ENCODE measurements at regions not wholly inside any gene's neighbourhood (a gene's known extent, or its start where the extent isn't known, plus 50 kb on each side); places are given as distances from the start of the nearest gene placed in this dataset.
"Not testable (repeated sequence)": the region's sequence is repeated elsewhere in the genome, so short reads cannot be mapped to it uniquely, and the experiment has no call there.

DNA sequence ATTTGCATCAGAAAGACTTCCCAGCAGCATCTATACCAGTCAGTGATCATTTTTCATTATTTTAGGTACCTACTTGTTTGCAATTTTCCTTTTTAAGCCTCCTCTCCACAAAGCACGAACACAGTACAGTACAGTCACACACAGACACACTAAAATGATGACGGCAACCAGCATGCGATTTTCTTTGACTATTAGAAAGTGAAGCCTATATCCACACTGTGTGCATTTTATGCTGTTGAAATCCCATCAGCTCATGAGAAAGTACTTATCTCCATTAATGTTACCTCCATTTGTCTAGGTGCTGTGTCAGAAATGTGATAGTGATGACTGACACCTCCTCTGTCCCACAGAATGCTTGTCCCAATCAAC, 294.7 kb upstream of the MEIS2 start:
- intact Hi-C loops (cut with DNase I) = no loop called here
- no peak for DNase-seq

DNA sequence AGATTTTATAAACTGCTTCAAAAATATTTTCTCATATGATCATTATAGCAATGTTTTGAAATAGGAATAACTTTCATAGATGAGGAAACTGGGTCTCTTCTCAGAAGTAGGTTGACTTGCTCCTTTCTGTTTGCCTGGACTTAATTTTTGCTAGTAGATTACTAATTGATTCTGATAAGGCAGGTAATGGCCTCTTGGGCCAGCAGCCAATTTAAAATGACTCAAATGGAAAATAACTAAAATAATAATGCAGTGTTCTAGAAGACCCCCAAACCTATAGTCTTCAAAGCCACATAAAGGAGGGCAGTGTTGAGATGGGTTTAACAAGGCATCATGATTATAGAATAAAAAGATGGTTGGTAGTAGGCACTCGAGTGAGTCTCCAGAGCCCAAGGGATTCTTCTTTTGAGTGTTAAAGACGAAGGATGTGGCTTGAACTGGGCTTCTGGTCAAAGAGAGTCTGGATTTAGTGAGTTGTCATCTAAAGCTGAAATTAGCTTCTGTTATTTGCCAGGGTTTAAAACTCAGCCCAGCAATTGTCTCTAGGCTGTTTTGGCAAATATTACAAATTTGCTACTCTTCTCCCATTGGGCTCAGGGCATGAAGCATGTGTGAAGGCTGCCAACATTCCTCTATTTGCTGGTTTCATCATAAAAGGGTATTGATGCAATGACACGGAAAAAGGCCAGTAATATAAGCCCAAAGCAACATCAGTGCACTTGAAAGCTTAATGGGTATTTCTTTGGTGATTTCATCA, 297.1 kb upstream of the MEIS2 start:
- intact Hi-C loops (cut with DNase I) = no loop called here
- DNase-seq = no peak

GRCh38 chr15:37416103-37416502, 315.8 kb upstream of the MEIS2 start:
- intact Hi-C loops (cut with DNase I) = no loop called here
- no peak for DNase-seq

DNA sequence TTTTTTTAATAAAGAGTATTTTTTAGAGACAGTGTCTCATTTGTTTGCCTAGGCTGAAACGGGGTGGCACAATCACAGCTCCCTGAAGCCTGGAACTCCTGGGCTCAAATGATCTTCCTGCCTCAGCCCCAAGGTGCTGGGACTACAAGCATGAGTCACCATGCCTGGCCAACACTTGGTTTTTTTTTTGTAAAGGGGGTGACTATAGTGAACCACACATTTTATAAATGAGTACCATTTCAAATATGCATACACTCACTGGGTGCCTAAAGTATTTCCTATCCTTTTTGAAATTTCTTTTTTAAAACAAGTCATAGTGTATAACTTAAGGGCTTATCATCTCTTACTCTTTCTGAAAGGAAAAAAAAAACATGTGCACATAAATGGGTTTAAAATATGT, 325.2 kb upstream of the MEIS2 start:
- intact Hi-C loops (cut with DNase I) = no loop called here
- no peak for DNase-seq

- DNase-seq = peak in 1 of 10 donors; percentile 27
- intact Hi-C loops (cut with DNase I) = not testable (repeated sequence)
Observed at GRCh38 chr15:37427393-37427792, 327.0 kb upstream of the MEIS2 start.

DNA sequence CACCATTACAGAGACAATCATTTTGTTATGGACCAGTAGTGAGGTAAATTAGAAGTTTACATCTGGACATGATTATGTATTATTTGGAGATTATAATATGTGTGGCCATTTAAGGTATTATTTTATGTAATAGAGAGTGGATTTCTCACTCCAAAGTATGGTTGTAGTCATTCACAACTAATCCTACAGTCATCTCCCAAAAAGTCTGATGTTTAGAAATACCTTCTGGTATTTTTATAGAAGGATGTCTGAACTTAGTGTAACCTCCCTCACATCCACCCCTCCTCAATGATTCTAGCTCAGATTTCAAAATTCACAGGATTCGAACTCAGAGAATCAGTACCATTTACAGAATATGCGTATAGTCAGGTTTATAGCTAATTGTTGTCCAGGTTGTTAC, 346.6 kb upstream of the MEIS2 start:
- intact Hi-C loops (cut with DNase I) = no loop called here
- no peak for DNase-seq

DNA sequence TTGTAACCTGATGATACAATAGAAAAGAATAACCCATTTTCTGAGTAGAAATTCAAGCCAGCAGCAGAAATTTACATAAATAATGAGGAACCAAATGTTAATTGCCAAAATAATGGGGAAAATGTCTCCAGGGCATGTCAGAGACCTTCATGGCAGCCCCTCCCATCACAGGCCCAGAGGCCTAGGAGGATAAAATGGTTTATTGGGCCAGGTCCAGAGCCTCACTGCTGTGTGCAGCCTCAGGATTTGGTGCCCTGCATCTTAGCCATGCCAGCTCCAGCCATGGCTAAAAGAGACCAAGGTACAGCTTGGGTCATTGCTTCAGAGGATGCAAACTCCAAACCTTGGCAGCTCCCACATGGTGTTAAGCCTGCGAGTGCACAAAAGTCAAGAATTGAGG, 352.1 kb upstream of the MEIS2 start:
- intact Hi-C loops (cut with DNase I) = no loop called here
- no peak for DNase-seq

GRCh38 chr15:37480482-37480881, 380.1 kb upstream of the MEIS2 start:
- intact Hi-C loops (cut with DNase I) = no loop called here

DNA sequence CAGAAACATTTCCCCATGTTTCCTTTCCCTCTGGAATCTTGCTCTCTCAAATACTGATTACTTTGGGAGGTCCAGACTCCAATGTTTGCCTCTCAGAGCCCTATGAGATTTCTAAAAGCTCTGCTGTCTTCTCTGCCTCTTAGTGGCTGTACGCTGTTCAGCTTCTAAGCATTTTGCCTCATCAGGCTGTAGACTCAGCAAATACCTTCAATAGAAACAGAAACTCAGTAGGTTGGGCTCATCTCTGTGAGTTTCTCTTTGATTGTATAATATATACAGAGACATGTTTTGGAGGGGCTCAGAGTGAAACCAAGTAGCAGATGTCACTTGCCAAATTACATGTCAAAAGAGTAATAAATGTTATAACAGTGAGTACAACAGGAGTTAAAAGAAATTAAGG, 380.8 kb upstream of the MEIS2 start:
- DNase-seq = no peak
- intact Hi-C loops (cut with DNase I) = no loop called here

More at GRCh38 chr15:37480482-37480881, 380.1 kb upstream of the MEIS2 start:
- DNase-seq = no peak

- intact Hi-C loops (cut with DNase I) = no loop called here
- peak in 1 of 10 donors; percentile 55 for DNase-seq
Observed at GRCh38 chr15:37483779-37484178, 383.4 kb upstream of the MEIS2 start.

DNA sequence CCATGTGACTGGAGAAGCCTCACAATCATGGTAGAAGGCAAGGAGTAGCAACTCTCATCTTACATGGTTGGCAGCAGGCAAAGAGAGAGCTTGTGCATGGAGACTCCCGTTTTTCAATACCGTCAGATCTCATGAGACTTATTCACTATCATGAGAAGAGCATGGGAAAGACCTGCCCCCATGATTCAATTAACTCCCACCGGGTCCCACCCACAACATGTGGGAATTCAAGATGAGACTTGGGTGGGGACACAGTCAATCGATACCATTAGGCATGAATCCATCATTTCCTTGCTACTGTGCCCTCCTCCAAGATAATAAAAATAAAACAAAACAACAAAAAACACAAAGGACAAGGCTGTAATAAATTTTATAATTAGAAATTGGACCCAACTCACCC, 384.7 kb upstream of the MEIS2 start:
- no peak for DNase-seq
- intact Hi-C loops (cut with DNase I) = no loop called here

- intact Hi-C loops (cut with DNase I) = no loop called here
- DNase-seq = peak in 4 of 10 donors; percentile 7 to 67 (median 47)
Observed at GRCh38 chr15:37490707-37491106, 390.4 kb upstream of the MEIS2 start.

GRCh38 chr15:37516621-37517020, 416.3 kb upstream of the MEIS2 start:
- intact Hi-C loops (cut with DNase I) = no loop called here
- DNase-seq = no peak

DNA sequence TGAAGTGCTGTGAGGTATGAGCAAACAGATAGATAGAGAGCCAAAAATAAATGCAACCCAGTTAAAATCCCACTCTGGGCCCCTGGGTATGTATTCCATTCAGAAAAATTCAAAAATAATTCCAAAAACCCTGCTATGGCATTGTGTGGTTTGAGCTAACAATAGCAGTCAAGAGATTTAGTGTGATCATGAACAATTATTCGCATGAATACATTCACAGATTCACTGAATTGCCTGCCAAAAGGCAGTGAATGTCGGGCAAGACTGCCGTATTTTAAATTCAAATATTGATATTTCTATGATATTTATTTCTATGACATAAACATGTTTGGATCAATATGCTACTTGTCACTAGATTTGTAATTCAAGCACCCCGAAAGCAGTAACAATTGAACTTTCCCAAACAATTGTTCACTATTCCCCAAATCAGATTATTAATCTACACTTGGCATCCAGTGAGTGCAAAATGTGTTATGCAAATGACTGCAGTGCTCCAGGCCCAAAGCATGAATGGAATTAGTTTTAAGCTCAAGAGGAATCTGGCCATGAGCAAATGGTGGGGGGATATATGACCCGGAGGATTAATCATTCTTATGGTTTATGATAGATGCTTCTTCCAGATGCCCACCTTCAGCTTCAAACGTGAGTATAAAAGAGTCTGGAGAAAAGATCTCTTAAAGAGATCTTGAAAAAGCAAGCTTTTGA, 417.0 kb upstream of the MEIS2 start:
- DNase-seq = no peak
- intact Hi-C loops (cut with DNase I) = no loop called here

DNA sequence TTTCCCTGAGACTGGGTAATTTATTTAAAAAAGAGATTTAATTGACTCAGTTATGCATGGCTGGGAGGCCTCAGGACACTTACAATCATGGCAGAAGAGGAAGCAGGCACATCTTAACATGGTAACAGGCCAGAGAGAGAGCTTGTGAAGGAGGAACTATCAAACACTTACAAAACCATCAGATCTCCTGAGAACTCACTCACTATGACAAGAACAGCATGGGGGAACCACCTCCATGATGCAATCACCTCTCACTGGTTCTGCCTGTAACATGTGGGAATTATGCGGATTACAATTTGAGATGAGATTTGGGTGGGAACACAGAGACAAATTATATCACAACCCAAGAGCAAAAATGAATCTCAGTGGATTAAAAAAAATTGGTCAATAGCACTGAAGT, 416.0 kb upstream of the TMCO5A start:
- intact Hi-C loops (cut with DNase I) = no loop called here
- no peak for DNase-seq

- DNase-seq = no peak
- intact Hi-C loops (cut with DNase I) = no loop called here
Observed at GRCh38 chr15:37520026-37520425, 414.4 kb upstream of the TMCO5A start.

DNA sequence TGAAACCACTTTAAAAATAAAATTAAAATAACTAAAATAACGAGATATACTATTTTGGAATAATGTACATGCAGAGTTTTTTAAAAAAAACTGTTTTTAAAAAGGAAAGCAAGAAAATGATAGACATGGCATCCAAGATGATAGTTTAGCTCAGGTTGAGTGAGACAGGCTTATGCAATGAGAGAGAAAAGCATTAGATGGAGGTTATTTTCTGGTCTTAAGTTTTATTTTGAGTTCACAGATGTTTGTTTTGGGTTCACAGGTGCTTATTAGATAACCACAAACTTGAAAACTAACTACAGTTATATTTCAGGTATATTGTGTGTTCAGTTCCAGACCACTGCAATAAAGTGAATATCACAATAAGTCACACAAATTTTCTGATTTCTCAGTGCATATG, 413.6 kb upstream of the TMCO5A start:
- intact Hi-C loops (cut with DNase I) = no loop called here
- no peak for DNase-seq

DNA sequence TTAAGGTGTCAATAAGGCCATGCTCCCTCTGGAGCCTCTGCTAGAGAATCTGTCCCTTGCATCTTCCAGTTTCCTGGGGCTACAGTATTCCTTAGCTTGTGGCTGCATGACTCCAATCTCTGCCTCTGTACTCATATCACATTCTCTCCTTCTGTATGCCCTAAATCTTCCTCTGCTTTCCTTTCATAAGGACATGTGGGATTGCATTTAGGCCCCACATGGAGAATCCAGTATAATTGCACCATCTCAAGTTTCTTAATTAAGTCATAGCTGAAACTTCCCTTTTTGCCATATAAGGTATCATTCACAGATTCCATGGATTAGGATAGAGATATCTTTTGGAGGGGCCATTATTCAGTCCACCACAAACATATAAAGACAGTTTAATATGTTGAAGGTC, 409.8 kb upstream of the TMCO5A start:
- DNase-seq = no peak
- intact Hi-C loops (cut with DNase I) = no loop called here

- no peak for DNase-seq
- intact Hi-C loops (cut with DNase I) = no loop called here
Observed at GRCh38 chr15:37528432-37528831, 406.0 kb upstream of the TMCO5A start.

DNA sequence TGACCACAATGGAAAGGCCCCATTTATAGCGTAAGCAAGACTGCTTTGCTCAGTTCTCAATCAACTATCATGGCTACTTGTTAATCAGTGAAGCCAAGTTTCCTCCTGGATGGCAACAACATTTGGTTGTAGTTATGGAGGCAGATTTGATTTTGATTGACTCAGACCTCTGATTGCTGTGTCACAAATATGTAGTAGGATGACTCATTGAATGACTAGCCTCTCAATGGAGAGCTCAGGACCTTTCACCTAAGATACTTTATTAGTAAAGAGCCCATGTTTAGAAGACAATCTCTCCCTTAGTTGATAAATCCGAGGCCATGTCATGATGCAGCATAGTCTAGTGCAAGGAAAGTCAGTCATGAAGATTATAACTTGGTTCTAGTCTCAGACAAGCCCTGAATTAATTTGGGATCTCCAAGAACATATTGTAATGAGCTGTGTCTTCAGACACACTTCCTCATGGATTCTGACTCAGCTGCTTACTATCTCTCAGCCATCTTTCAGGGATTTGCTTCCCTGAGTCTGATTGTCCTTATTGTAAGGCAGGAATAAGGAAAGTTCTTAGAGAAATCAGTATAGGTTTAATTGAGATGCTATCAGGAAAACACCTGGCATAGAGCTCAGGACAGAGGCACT, 397.4 kb upstream of the TMCO5A start:
- intact Hi-C loops (cut with DNase I) = no loop called here

DNA sequence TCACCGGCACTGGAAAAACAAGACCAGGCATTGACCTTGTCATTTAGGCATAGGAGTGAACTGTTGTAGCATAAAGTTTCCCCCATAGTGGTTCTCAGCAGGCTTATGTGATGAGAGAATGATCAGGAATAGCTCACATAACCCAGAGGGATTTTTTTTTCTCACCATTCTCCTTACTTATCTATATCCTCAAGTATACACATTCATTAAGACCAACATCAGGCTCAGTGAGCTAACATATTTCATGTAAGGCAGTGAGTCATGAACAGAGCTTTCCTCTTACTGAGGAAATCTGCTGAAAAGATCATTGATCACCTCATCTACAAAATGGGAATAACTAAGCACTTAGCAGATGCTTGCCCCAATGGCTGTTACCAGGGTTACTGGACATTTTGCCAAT, 396.6 kb upstream of the TMCO5A start:
- DNase-seq = no peak
- intact Hi-C loops (cut with DNase I) = no loop called here

More for the DNA sequence above, 397.4 kb upstream of the TMCO5A start:
- DNase-seq = no peak

GRCh38 chr15:37548116-37548515, 386.3 kb upstream of the TMCO5A start:
- no peak for DNase-seq
- intact Hi-C loops (cut with DNase I) = no loop called here
